ENCODE measurements at regions not wholly inside any gene's neighbourhood (a gene's known extent, or its start where the extent isn't known, plus 50 kb on each side); places are given as distances from the start of the nearest gene placed in this dataset.

- TF ChIP-seq CREB1 (IDR thresholded peaks at IDR 0.05) (no peak), POLR2AphosphoS5 (IDR thresholded peaks at IDR 0.05; ENCODE audit: low read depth, low read length) (no peak)
These were observed 105.8 kb upstream of the SDK2 start (continued) for GRCh38 chr17:73749928-73750605.
